Testis (tissue), 2 donors: ENCODE measurements at regions not wholly inside any gene's neighbourhood (a gene's known extent, or its start where the extent isn't known, plus 50 kb on each side); places are given as distances from the start of the nearest gene placed in this dataset.

Experiments used
- DNase-seq: peaks from one replicate; pipeline ENCODE4 v3.0.0-alpha.2; 2019
- H3K27ac ChIP-seq, 2 donors: fragments of 200-600 bp; sonication (generic); one replicate each; pipeline ENCODE4 v1.5.1; 2019
- H3K27me3 ChIP-seq: fragments of 200-600 bp; sonication (generic); one replicate; pipeline ENCODE4 v1.5.1; 2019
- H3K36me3 ChIP-seq: fragments of 200-600 bp; sonication (generic); one replicate; pipeline ENCODE4 v1.5.1; 2017; ENCODE audit warnings: low read depth; ENCODE audit errors: missing control alignments
- H3K4me1 ChIP-seq: fragments of 200-600 bp; sonication (generic); one replicate; pipeline ENCODE4 v1.5.1; 2019
- H3K4me3 ChIP-seq, 2 donors: fragments of 200-600 bp; sonication (generic); one replicate each; pipeline ENCODE4 v1.5.1; 2017 to 2019
- H3K9me3 ChIP-seq: fragments of 200-600 bp; sonication (generic); one replicate; pipeline ENCODE4 v1.5.1; 2017
- POLR2A ChIP-seq: fragments of 450-650 bp; IDR thresholded peaks from one replicate; pipeline ENCODE4 v1.6.1; 2017; ENCODE audit warnings: antibody characterized with exemption, mild to moderate bottlenecking, moderate library complexity
- WGBS, 2 donors: methylation state at CpG; one replicate each; pipeline ENCODE4 v1.1.5; 2018; 5-methylcytosine and 5-hydroxymethylcytosine counted together
- intact Hi-C: fragments of 100-400 bp; cut with DNase I; formaldehyde crosslinking; loops from one replicate; pipeline ENCODE4 v1.15.1; 2023; ENCODE audit warnings: low total_unique reads
- TF ChIP-seq, protein P1 (sequence below), 3 experiments: fragments of 450-650 bp in 2 of 3; fragments of 200-600 bp in 1 of 3; sonication (generic) in 1 of 3; IDR thresholded peaks; one replicate each; pipeline ENCODE4 v1.5.1; 2016 to 2019; ENCODE audit warnings: antibody characterized with exemption in 3 of 3, mild to moderate bottlenecking in 2 of 3, moderate library complexity in 1 of 3

DNA sequence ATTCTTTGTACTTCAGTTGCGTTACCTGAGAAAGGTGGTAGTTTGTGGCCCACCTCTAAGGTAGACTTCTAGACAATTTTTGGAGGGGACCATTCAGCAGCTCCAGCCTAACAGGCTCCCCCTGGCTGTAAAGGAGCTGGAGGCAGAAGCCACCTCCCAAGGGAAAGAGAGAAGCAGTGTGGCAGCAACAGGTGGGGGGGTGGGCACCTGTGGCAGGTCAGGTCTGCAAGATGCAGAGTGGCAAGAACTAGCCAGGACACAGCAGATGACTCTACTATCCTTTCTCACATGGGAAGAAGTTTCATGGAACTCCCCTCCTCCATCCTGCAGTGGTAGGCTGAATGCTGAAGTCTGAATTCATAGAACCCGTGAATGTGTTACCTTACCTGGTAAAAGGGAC is 148.3 kb upstream of the DTNBP1 start:
- TF ChIP-seq, protein P1, sequence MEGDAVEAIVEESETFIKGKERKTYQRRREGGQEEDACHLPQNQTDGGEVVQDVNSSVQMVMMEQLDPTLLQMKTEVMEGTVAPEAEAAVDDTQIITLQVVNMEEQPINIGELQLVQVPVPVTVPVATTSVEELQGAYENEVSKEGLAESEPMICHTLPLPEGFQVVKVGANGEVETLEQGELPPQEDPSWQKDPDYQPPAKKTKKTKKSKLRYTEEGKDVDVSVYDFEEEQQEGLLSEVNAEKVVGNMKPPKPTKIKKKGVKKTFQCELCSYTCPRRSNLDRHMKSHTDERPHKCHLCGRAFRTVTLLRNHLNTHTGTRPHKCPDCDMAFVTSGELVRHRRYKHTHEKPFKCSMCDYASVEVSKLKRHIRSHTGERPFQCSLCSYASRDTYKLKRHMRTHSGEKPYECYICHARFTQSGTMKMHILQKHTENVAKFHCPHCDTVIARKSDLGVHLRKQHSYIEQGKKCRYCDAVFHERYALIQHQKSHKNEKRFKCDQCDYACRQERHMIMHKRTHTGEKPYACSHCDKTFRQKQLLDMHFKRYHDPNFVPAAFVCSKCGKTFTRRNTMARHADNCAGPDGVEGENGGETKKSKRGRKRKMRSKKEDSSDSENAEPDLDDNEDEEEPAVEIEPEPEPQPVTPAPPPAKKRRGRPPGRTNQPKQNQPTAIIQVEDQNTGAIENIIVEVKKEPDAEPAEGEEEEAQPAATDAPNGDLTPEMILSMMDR (IDR thresholded peaks at IDR 0.05), result no peak
- no peak for TF ChIP-seq POLR2A
- Histone ChIP-seq H3K9me3 (no peaks in the 10 kb centered on the region), H3K27ac (no peak overlapping the region), H3K27me3 (no peaks in the 10 kb centered on the region), H3K4me3 (no peak overlapping the region), H3K36me3 (no peaks in the 10 kb centered on the region), H3K4me1 (no peaks in the 10 kb centered on the region)
- 98 to 100% methylated on average over 2 of the region's 2 CpGs for WGBS, 2 donors
- intact Hi-C loops, result no loop called here
- no peak for DNase-seq

DNA sequence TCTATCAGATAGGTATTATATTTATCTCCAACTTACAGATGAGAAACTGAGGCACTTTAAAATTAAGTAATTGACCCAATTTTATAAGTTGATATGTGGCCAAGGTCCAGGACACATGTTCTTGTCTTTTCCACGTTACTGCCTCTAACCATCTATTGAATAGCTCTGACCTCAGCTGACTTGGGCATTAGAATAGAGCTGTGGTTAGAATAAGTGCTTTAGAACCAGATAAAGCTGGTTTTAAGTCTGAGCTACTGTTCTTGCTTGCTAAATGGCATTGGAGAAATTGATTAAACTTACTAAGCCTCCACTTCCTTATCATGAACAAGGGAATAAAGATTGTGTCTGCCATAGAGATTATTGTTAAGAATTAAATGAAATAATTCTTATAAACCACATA is 147.8 kb upstream of the DTNBP1 start:
- no peaks in the 10 kb centered on the region for H3K9me3 ChIP-seq
- H3K27me3 ChIP-seq, result no peaks in the 10 kb centered on the region
- no peaks in the 10 kb centered on the region for H3K36me3 ChIP-seq
- intact Hi-C loops, result no loop called here
- no peak overlapping the region for H3K27ac ChIP-seq
- no peak for TF ChIP-seq POLR2A
- TF ChIP-seq, protein P1 (IDR thresholded peaks at IDR 0.05), result no peak
- DNase-seq, result no peak
- WGBS, 2 donors, result 71 to 79% methylated on average over 1 of the region's 1 CpG
- no peaks in the 10 kb centered on the region for H3K4me1 ChIP-seq
- H3K4me3 ChIP-seq, result no peak overlapping the region

DNA sequence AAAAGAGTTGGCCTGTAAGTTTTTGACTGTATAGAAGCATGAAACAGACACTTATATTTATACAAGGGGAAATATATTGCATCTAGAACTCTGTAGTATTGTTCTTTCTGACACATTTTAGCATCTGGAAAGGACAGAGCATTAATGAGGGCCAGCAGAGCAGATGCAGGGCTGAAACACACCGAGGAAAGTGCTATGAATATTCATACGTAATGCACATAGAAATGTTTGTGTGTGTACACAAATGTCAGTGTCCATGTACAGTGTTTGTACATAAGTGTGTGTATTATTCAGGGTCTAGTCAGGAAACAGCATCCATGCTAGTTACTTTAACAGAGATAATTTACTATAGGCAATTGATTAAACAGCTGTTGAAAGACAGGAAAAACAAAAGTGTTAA is 146.5 kb upstream of the DTNBP1 start:
- no peaks in the 10 kb centered on the region for H3K27me3 ChIP-seq
- no peak for DNase-seq
- no peak overlapping the region for H3K27ac ChIP-seq
- H3K36me3 ChIP-seq, result no peaks in the 10 kb centered on the region
- intact Hi-C loops, result no loop called here
- no peaks in the 10 kb centered on the region for H3K9me3 ChIP-seq
- H3K4me1 ChIP-seq, result no peaks in the 10 kb centered on the region
- TF ChIP-seq, protein P1 (IDR thresholded peaks at IDR 0.05), result no peak
- no peak for TF ChIP-seq POLR2A
- no peak overlapping the region for H3K4me3 ChIP-seq
- WGBS, 2 donors, result 84 to 92% methylated on average over 2 of the region's 2 CpGs

DNA sequence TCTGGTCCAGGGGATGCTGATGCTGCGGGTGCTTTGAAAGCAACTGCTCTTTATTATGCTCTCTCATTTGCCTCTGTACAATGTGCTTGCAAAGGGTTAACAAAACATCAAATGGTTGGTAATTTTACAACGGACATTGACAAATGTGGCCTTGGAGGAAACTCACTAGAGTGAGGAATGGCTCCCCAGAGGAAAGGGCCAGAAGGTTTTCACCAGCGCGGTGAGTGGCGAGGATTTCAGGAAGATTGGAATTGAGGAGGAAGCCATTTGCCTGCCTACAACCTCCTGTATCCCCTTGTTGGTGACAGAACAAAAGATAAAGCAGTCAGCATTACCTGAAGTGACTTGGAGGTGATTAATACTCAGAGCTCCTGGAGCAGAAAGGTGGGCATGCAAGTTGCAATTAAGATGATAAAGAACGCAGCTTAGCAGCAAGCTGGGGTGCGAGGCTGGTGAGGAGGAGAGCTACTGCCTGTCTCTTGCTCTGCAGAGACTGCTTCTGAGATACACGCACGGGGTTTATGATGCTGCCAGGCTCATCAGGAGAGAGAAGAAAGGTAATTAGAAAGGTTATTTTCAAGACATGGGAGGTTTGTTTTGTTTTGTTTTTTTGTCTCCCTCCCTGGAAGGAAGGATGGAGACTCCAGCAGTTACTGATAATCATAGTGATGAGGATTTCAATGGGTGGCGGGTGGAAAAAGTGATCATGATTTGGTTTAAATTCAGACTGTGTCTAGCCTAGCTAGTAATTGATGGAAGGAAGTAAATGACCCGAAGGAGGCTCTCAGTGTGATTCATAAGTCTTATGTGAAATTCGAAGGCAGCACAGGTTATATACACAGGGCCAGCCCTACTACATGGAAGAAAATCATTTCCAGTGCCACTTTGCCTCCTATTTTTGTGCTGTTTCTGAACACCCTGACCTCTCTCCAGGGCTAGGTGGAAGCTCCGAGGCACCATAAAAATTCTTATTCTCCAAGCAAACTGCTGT is 141.6 kb upstream of the DTNBP1 start:
- intact Hi-C loops, result no loop called here
- TF ChIP-seq, protein P1 (IDR thresholded peaks at IDR 0.05), result no peak
- no peak for TF ChIP-seq POLR2A
- no peak overlapping the region for H3K27ac ChIP-seq

More for the DNA sequence above, 141.6 kb upstream of the DTNBP1 start:
- Histone ChIP-seq H3K4me1 (no peaks in the 10 kb centered on the region), H3K4me3 (no peak overlapping the region), H3K9me3 (no peaks in the 10 kb centered on the region), H3K36me3 (no peaks in the 10 kb centered on the region), H3K27me3 (no peaks in the 10 kb centered on the region)
- DNase-seq, result no peak
- WGBS, 2 donors, result 50 to 53% methylated on average over 13 of the region's 13 CpGs
